Tibial artery (tissue), 4 donors: ENCODE measurements at regions not wholly inside any gene's neighbourhood (a gene's known extent, or its start where the extent isn't known, plus 50 kb on each side); places are given as distances from the start of the nearest gene placed in this dataset.

Source experiments
- DNase-seq, 2 donors: peaks; one replicate each; pipeline ENCODE4 v3.0.0-alpha.2; 2019
- H3K27ac ChIP-seq, 2 donors: fragments of 200-600 bp; sonication (generic) in 1 of 2; 1 replicate in 1 of 2; 2 replicates in 1 of 2; pipeline ENCODE4 v1.5.1; 2018 to 2019; ENCODE audit warnings: mild to moderate bottlenecking in 1 of 2
- H3K27me3 ChIP-seq, 2 donors: fragments of 200-600 bp; sonication (generic) in 1 of 2; one replicate each; pipeline versions ENCODE4 v1.5.1 to v1.6.0; 2016 to 2019
- H3K36me3 ChIP-seq, 3 donors: fragments of 200-600 bp; sonication (generic) in 2 of 3; one replicate each; pipeline ENCODE4 v1.5.1; 2016 to 2019; ENCODE audit warnings: mild to moderate bottlenecking in 2 of 3
- H3K4me1 ChIP-seq, 4 donors: fragments of 200-600 bp; sonication (generic) in 2 of 4; 1 replicate in 3 of 4; 2 replicates in 1 of 4; pipeline ENCODE4 v1.5.1; 2016 to 2019
- H3K4me3 ChIP-seq, 2 donors: fragments of 200-600 bp; sonication (generic) in 1 of 2; 1 replicate in 1 of 2; 2 replicates in 1 of 2; pipeline ENCODE4 v1.5.1; 2018 to 2019; ENCODE audit warnings: mild to moderate bottlenecking in 2 of 2
- H3K9me3 ChIP-seq, 3 donors: fragments of 200-600 bp; sonication (generic) in 1 of 3; one replicate each; pipeline ENCODE4 v1.5.1; 2016 to 2019
- CTCF ChIP-seq, 2 experiments: fragments of 200-600 bp in 1 of 2; fragments of 450-650 bp in 1 of 2; IDR thresholded peaks; one replicate each; pipeline ENCODE4 v1.5.1; 2017 to 2019; ENCODE audit warnings: antibody characterized with exemption in 2 of 2, mild to moderate bottlenecking in 1 of 2, moderate library complexity in 1 of 2
- intact Hi-C: fragments of 100-400 bp; cut with DNase I; formaldehyde crosslinking; loops from one replicate; pipeline ENCODE4 v1.15.0; 2023; ENCODE audit warnings: low total_unique reads

GRCh38 chr12:127779301-127780045 is 487.5 kb upstream of the TMEM132C start:
- H3K9me3 ChIP-seq, result peaks cover 0 to 4% (median 0%) of the 10 kb centered on the region in 3 donors
- TF ChIP-seq CTCF (IDR thresholded peaks at IDR 0.05), result no peak
- DNase-seq, result no peak
- no peak overlapping the region for H3K27ac ChIP-seq
- no peaks in the 10 kb centered on the region for H3K27me3 ChIP-seq
- H3K36me3 ChIP-seq, result no peaks in the 10 kb centered on the region
- intact Hi-C loops, result no loop called here
- H3K4me1 ChIP-seq, result no peaks in the 10 kb centered on the region
- no peak overlapping the region for H3K4me3 ChIP-seq

GRCh38 chr12:127780881-127781280 is 486.1 kb upstream of the TMEM132C start:
- TF ChIP-seq CTCF (IDR thresholded peaks at IDR 0.05), result no peak
- Histone ChIP-seq H3K27me3 (no peaks in the 10 kb centered on the region), H3K9me3 (peaks cover 0 to 4% (median 0%) of the 10 kb centered on the region in 3 donors), H3K4me1 (peaks cover 0 to 8% (median 3%) of the 10 kb centered on the region in 4 donors), H3K4me3 (no peak overlapping the region), H3K27ac (no peak overlapping the region), H3K36me3 (no peaks in the 10 kb centered on the region)
- no peak for DNase-seq
- intact Hi-C loops, result no loop called here

- intact Hi-C loops, result no loop called here
- Histone ChIP-seq H3K4me1 (peaks cover 0 to 9% (median 4%) of the 10 kb centered on the region in 4 donors), H3K36me3 (no peaks in the 10 kb centered on the region), H3K9me3 (peaks cover 0 to 4% (median 0%) of the 10 kb centered on the region in 3 donors), H3K27me3 (no peaks in the 10 kb centered on the region), H3K4me3 (no peak overlapping the region), H3K27ac (no peak overlapping the region)
- no peak for TF ChIP-seq CTCF (IDR thresholded peaks at IDR 0.05)
- no peak for DNase-seq
Observed at GRCh38 chr12:127781336-127781735, 485.6 kb upstream of the TMEM132C start.

- Histone ChIP-seq H3K9me3 (peaks cover 0 to 4% (median 0%) of the 10 kb centered on the region in 3 donors), H3K36me3 (no peaks in the 10 kb centered on the region), H3K4me1 (peaks cover 0 to 9% (median 4%) of the 10 kb centered on the region in 4 donors), H3K4me3 (no peak overlapping the region), H3K27me3 (no peaks in the 10 kb centered on the region), H3K27ac (no peak overlapping the region)
- DNase-seq, result no peak
- no peak for TF ChIP-seq CTCF (IDR thresholded peaks at IDR 0.05)
- intact Hi-C loops, result no loop called here
Observed at GRCh38 chr12:127785540-127785939, 481.4 kb upstream of the TMEM132C start.

GRCh38 chr12:127785986-127786590 is 480.9 kb upstream of the TMEM132C start:
- no peak for TF ChIP-seq CTCF (IDR thresholded peaks at IDR 0.05)
- no peak overlapping the region for H3K27ac ChIP-seq
- H3K4me3 ChIP-seq, result no peak overlapping the region
- H3K36me3 ChIP-seq, result no peaks in the 10 kb centered on the region
- intact Hi-C loops, result no loop called here
- no peak for DNase-seq
- peaks cover 0 to 4% (median 0%) of the 10 kb centered on the region in 3 donors for H3K9me3 ChIP-seq
- peaks cover 0 to 9% (median 4%) of the 10 kb centered on the region in 4 donors for H3K4me1 ChIP-seq
- no peaks in the 10 kb centered on the region for H3K27me3 ChIP-seq
